HEK293 (cell line): ENCODE measurements at regions not wholly inside any gene's neighbourhood (a gene's known extent, or its start where the extent isn't known, plus 50 kb on each side); places are given as distances from the start of the nearest gene placed in this dataset.

Experiments used
- CTCF ChIA-PET: fragments of 350-600 bp; formaldehyde crosslinking; extraction: SDS; loops from one replicate; lab custom pipeline; 2021; ENCODE audit warnings: antibody characterized with exemption; lab: Yijun Ruan, JAX
- POLR2A ChIA-PET: fragments of 300-600 bp; formaldehyde crosslinking; extraction: SDS; loops from one replicate; lab custom pipeline; 2020; ENCODE audit warnings: antibody characterized with exemption, inconsistent platforms; lab: Yijun Ruan, JAX
- H3K27ac ChIP-seq: fragments of 200-500 bp; sonication (Bioruptor generic); 2 replicates; pipeline ENCODE4 v1.5.1; 2014; ENCODE audit warnings: low read depth, low read length, control low read depth, inconsistent platforms; ENCODE audit errors: extremely low read depth
- H3K36me3 ChIP-seq, 2 experiments: fragments of 200-500 bp in 1 of 2; sonication (Bioruptor generic) in 1 of 2; 1 replicate in 1 of 2; 2 replicates in 1 of 2; pipeline ENCODE4 v1.5.1; 2014 to 2017; ENCODE audit warnings: inconsistent platforms in 2 of 2, low read length in 2 of 2; ENCODE audit not compliant: control insufficient read depth in 2 of 2, insufficient read depth in 1 of 2
- H3K4me1 ChIP-seq: fragments of 200-500 bp; sonication (Bioruptor generic); 2 replicates; pipeline ENCODE4 v1.5.1; 2014; ENCODE audit warnings: mild to moderate bottlenecking, low read length, inconsistent platforms; ENCODE audit not compliant: control insufficient read depth, insufficient read depth
- H3K4me3 ChIP-seq: 2 replicates; pipeline ENCODE4 v1.5.1; 2011; ENCODE audit warnings: low read depth, mild to moderate bottlenecking, control low read depth, low read length, moderate library complexity
- H3K9me3 ChIP-seq: fragments of 200-500 bp; sonication (Bioruptor generic); 2 replicates; pipeline ENCODE4 v1.5.1; 2014; ENCODE audit warnings: low read depth, low read length, inconsistent platforms; ENCODE audit not compliant: control insufficient read depth, insufficient read depth
- KLF10 ChIP-seq: fragments of 450-650 bp; IDR thresholded peaks from 2 replicates; pipeline ENCODE4 v1.5.1; 2018; ENCODE audit warnings: missing biosample characterization, mild to moderate bottlenecking, missing genetic modification characterization
- KLF16 ChIP-seq: fragments of 450-650 bp; formaldehyde crosslinking; IDR thresholded peaks from 2 replicates; pipeline ENCODE4 v1.5.1; 2017; ENCODE audit warnings: missing biosample characterization, missing genetic modification characterization
- REPIN1 ChIP-seq: fragments of 450-650 bp; formaldehyde crosslinking; IDR thresholded peaks from 2 replicates; pipeline ENCODE4 v1.5.1; 2017; ENCODE audit warnings: missing biosample characterization, missing genetic modification characterization, low read depth
- ZEB2 ChIP-seq: fragments of 450-650 bp; formaldehyde crosslinking; IDR thresholded peaks from 2 replicates; pipeline ENCODE4 v1.5.1; 2016; ENCODE audit warnings: missing biosample characterization, missing genetic modification characterization
- ZNF214 ChIP-seq: fragments of 450-650 bp; formaldehyde crosslinking; IDR thresholded peaks from 2 replicates; pipeline ENCODE4 v1.5.1; 2017; ENCODE audit warnings: missing biosample characterization, mild to moderate bottlenecking, missing genetic modification characterization, borderline replicate concordance
- ZNF221 ChIP-seq: fragments of 450-650 bp; formaldehyde crosslinking; IDR thresholded peaks from 2 replicates; pipeline ENCODE4 v1.5.1; 2017; ENCODE audit warnings: missing biosample characterization, missing genetic modification characterization, borderline replicate concordance
- ZNF24 ChIP-seq: fragments of 450-650 bp; formaldehyde crosslinking; IDR thresholded peaks from 2 replicates; pipeline ENCODE4 v1.5.1; 2016; ENCODE audit warnings: missing biosample characterization, missing genetic modification characterization
- ZNF311 ChIP-seq: fragments of 450-650 bp; formaldehyde crosslinking; IDR thresholded peaks from 2 replicates; pipeline ENCODE4 v1.5.1; 2017; ENCODE audit warnings: missing biosample characterization, missing genetic modification characterization, borderline replicate concordance
- ZNF335 ChIP-seq: fragments of 450-650 bp; formaldehyde crosslinking; conservative IDR thresholded peaks from 2 replicates; pipeline ENCODE4 v1.5.1; 2016; ENCODE audit warnings: missing biosample characterization, missing genetic modification characterization
- ZNF501 ChIP-seq: fragments of 450-650 bp; formaldehyde crosslinking; IDR thresholded peaks from 2 replicates; pipeline ENCODE4 v1.5.1; 2016; ENCODE audit warnings: missing biosample characterization, missing genetic modification characterization
- ZNF76 ChIP-seq: fragments of 450-650 bp; formaldehyde crosslinking; IDR thresholded peaks from 2 replicates; pipeline ENCODE4; 2016; ENCODE audit warnings: low read depth, missing biosample characterization, missing genetic modification characterization, borderline replicate concordance
- ZNF768 ChIP-seq: fragments of 450-650 bp; formaldehyde crosslinking; IDR thresholded peaks from 2 replicates; pipeline ENCODE4 v1.5.1; 2018; ENCODE audit warnings: missing biosample characterization, mild to moderate bottlenecking, missing genetic modification characterization
- TF ChIP-seq, protein P1 (sequence below): fragments of 450-650 bp; formaldehyde crosslinking; IDR thresholded peaks from 2 replicates; pipeline ENCODE4 v1.5.1; 2016; ENCODE audit warnings: missing biosample characterization, missing genetic modification characterization
- TF ChIP-seq, protein P2 (sequence below): fragments of 450-650 bp; formaldehyde crosslinking; IDR thresholded peaks from 2 replicates; pipeline ENCODE4 v1.5.1; 2016; ENCODE audit warnings: missing biosample characterization, missing genetic modification characterization
- TF ChIP-seq, protein P3 (sequence below): fragments of 450-650 bp; formaldehyde crosslinking; IDR thresholded peaks from 2 replicates; pipeline ENCODE4 v1.5.1; 2016; ENCODE audit warnings: missing biosample characterization, missing genetic modification characterization
- TF ChIP-seq, protein P4 (sequence below): IDR thresholded peaks from 2 replicates; pipeline ENCODE4 v1.6.1; 2011; ENCODE audit warnings: mild to moderate bottlenecking, low read depth, low read length, borderline replicate concordance
- TF ChIP-seq, protein P5 (sequence below): fragments of 450-650 bp; formaldehyde crosslinking; IDR thresholded peaks from 2 replicates; pipeline ENCODE4 v1.5.1; 2016; ENCODE audit warnings: missing biosample characterization, missing genetic modification characterization
- TF ChIP-seq, protein P6 (sequence below): fragments of 450-650 bp; formaldehyde crosslinking; IDR thresholded peaks from 2 replicates; pipeline ENCODE4 v1.5.1; 2016; ENCODE audit warnings: missing biosample characterization, missing genetic modification characterization

DNA sequence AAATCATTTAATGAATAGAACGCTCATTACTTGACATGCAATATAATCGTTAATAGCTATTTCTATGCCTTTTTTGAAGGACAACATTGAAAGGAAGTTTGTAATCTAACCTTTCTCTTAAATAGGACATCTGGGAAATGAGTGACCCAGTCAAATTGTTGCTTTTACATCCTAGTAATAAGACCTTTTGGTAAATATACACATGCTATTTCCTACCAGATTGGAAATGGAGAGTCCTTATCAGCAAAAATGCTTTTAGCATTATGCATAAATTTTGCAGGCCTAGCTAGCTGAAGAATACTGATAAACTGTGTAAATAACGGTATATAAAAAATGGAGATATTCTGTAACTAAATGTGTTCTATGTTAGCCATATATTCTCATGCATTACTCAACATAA, 567.3 kb upstream of the DSEL start (continued):
- TF ChIP-seq, protein P1, sequence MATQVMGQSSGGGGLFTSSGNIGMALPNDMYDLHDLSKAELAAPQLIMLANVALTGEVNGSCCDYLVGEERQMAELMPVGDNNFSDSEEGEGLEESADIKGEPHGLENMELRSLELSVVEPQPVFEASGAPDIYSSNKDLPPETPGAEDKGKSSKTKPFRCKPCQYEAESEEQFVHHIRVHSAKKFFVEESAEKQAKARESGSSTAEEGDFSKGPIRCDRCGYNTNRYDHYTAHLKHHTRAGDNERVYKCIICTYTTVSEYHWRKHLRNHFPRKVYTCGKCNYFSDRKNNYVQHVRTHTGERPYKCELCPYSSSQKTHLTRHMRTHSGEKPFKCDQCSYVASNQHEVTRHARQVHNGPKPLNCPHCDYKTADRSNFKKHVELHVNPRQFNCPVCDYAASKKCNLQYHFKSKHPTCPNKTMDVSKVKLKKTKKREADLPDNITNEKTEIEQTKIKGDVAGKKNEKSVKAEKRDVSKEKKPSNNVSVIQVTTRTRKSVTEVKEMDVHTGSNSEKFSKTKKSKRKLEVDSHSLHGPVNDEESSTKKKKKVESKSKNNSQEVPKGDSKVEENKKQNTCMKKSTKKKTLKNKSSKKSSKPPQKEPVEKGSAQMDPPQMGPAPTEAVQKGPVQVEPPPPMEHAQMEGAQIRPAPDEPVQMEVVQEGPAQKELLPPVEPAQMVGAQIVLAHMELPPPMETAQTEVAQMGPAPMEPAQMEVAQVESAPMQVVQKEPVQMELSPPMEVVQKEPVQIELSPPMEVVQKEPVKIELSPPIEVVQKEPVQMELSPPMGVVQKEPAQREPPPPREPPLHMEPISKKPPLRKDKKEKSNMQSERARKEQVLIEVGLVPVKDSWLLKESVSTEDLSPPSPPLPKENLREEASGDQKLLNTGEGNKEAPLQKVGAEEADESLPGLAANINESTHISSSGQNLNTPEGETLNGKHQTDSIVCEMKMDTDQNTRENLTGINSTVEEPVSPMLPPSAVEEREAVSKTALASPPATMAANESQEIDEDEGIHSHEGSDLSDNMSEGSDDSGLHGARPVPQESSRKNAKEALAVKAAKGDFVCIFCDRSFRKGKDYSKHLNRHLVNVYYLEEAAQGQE (tag by site-specific recombination) = no peak
- TF ChIP-seq ZEB2 = no peak
- TF ChIP-seq, all 188 proteins: peak for 0

DNA sequence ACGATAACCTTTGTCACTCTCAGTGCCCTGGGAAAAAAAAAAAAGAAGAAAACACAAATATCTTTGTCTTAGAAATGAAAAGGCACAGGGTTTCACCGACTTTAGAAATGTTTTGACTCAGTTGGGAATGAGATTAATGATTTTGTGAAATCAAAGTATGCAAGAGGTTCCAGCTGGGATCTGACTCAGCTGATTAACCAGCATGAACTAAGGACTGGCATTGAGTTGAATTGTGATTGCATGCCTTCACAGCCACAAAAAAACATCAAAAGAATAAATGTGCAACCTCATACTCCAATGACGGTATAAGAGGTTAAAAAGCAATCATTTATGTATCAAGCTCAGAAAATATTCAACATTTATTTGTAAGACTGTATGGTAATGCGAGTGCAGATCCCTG, 566.6 kb upstream of the DSEL start:
- H3K4me1 ChIP-seq = no peaks in the 10 kb centered on the region
- ChIA-PET POLR2A (no interaction called here), CTCF (interaction anchor here (0.7 kb wide), 1 partner anchor 369 kb away, joined by 3 read pairs; no protein-coding TSS in a partner anchor)
- H3K4me3 ChIP-seq = no peak overlapping the region
- TF ChIP-seq ZNF24 (tag by site-specific recombination) (no peak), ZNF221 (no peak), REPIN1 (tag by site-specific recombination) (no peak), ZNF214 (tag by site-specific recombination) (no peak), ZNF768 (tag by site-specific recombination) (no peak), ZNF335 (no peak), KLF16 (tag by site-specific recombination) (no peak), ZNF76 (tag by site-specific recombination) (no peak), ZNF501 (tag by site-specific recombination) (no peak), KLF10 (tag by site-specific recombination) (no peak), ZNF311 (tag by site-specific recombination) (no peak)
- TF ChIP-seq, protein P2, sequence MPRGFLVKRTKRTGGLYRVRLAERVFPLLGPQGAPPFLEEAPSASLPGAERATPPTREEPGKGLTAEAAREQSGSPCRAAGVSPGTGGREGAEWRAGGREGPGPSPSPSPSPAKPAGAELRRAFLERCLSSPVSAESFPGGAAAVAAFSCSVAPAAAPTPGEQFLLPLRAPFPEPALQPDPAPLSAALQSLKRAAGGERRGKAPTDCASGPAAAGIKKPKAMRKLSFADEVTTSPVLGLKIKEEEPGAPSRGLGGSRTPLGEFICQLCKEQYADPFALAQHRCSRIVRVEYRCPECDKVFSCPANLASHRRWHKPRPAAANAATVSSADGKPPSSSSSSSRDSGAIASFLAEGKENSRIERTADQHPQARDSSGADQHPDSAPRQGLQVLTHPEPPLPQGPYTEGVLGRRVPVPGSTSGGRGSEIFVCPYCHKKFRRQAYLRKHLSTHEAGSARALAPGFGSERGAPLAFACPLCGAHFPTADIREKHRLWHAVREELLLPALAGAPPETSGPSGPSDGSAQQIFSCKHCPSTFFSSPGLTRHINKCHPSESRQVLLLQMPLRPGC (tag by site-specific recombination) = no peak
- TF ChIP-seq, protein P3, sequence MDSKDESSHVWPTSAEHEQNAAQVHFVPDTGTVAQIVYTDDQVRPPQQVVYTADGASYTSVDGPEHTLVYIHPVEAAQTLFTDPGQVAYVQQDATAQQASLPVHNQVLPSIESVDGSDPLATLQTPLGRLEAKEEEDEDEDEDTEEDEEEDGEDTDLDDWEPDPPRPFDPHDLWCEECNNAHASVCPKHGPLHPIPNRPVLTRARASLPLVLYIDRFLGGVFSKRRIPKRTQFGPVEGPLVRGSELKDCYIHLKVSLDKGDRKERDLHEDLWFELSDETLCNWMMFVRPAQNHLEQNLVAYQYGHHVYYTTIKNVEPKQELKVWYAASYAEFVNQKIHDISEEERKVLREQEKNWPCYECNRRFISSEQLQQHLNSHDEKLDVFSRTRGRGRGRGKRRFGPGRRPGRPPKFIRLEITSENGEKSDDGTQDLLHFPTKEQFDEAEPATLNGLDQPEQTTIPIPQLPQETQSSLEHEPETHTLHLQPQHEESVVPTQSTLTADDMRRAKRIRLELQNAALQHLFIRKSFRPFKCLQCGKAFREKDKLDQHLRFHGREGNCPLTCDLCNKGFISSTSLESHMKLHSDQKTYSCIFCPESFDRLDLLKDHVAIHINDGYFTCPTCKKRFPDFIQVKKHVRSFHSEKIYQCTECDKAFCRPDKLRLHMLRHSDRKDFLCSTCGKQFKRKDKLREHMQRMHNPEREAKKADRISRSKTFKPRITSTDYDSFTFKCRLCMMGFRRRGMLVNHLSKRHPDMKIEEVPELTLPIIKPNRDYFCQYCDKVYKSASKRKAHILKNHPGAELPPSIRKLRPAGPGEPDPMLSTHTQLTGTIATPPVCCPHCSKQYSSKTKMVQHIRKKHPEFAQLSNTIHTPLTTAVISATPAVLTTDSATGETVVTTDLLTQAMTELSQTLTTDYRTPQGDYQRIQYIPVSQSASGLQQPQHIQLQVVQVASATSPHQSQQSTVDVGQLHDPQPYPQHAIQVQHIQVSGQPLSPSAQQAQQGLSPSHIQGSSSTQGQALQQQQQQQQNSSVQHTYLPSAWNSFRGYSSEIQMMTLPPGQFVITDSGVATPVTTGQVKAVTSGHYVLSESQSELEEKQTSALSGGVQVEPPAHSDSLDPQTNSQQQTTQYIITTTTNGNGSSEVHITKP (tag by site-specific recombination) = no peak
- TF ChIP-seq, protein P4, sequence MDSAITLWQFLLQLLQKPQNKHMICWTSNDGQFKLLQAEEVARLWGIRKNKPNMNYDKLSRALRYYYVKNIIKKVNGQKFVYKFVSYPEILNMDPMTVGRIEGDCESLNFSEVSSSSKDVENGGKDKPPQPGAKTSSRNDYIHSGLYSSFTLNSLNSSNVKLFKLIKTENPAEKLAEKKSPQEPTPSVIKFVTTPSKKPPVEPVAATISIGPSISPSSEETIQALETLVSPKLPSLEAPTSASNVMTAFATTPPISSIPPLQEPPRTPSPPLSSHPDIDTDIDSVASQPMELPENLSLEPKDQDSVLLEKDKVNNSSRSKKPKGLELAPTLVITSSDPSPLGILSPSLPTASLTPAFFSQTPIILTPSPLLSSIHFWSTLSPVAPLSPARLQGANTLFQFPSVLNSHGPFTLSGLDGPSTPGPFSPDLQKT = no peak
- TF ChIP-seq, protein P5, sequence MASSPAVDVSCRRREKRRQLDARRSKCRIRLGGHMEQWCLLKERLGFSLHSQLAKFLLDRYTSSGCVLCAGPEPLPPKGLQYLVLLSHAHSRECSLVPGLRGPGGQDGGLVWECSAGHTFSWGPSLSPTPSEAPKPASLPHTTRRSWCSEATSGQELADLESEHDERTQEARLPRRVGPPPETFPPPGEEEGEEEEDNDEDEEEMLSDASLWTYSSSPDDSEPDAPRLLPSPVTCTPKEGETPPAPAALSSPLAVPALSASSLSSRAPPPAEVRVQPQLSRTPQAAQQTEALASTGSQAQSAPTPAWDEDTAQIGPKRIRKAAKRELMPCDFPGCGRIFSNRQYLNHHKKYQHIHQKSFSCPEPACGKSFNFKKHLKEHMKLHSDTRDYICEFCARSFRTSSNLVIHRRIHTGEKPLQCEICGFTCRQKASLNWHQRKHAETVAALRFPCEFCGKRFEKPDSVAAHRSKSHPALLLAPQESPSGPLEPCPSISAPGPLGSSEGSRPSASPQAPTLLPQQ (tag by site-specific recombination) = no peak
- TF ChIP-seq, protein P6, sequence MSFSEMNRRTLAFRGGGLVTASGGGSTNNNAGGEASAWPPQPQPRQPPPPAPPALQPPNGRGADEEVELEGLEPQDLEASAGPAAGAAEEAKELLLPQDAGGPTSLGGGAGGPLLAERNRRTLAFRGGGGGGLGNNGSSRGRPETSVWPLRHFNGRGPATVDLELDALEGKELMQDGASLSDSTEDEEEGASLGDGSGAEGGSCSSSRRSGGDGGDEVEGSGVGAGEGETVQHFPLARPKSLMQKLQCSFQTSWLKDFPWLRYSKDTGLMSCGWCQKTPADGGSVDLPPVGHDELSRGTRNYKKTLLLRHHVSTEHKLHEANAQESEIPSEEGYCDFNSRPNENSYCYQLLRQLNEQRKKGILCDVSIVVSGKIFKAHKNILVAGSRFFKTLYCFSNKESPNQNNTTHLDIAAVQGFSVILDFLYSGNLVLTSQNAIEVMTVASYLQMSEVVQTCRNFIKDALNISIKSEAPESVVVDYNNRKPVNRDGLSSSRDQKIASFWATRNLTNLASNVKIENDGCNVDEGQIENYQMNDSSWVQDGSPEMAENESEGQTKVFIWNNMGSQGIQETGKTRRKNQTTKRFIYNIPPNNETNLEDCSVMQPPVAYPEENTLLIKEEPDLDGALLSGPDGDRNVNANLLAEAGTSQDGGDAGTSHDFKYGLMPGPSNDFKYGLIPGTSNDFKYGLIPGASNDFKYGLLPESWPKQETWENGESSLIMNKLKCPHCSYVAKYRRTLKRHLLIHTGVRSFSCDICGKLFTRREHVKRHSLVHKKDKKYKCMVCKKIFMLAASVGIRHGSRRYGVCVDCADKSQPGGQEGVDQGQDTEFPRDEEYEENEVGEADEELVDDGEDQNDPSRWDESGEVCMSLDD = no peak
- H3K9me3 ChIP-seq = no peaks in the 10 kb centered on the region
- no peak overlapping the region for H3K27ac ChIP-seq
- H3K36me3 ChIP-seq = no peaks in the 10 kb centered on the region
